Stimulated activated CD4-positive, alpha-beta T cell treated with anti-CD3 and anti-CD28 coated beads, Interleukin-4, amount 100 ng/mL, for 24 hours (primary cell): ENCODE measurements at regions not wholly inside any gene's neighbourhood (a gene's known extent, or its start where the extent isn't known, plus 50 kb on each side); places are given as distances from the start of the nearest gene placed in this dataset.
"Not testable (repeated sequence)": the region's sequence is repeated elsewhere in the genome, so short reads cannot be mapped to it uniquely, and the experiment has no call there.

Experiments
- DNase-seq: peaks from one replicate; pipeline ENCODE4 v3.0.0-alpha.2; 2020

DNA sequence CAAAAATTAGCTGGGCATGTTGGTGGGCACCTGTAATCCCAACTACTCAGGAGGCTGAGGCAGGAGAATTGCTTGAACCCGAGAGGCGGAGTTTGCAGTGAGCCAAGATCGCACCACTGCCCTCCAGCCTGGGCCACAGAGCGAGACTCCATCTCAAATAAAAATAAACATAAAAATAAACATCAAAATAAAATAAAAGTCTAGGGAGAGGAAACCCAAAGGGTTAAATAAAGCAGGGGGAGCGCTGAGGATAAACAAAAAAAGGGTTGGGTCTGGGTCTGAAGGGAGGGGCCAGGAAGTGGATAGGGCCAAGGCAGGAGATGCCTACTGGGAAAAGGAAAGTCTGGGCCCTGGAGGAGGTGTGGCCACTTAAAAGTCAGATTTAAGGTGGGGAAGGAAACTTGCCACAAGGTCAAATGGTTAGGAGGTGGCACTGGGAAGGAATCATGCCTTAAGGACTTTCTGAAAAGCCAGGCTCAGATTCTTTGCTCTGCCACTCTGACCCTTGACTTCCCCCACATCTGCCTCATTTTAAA lies 150.0 kb downstream of the ADSS2 start:
- DNase-seq = no peak

DNA sequence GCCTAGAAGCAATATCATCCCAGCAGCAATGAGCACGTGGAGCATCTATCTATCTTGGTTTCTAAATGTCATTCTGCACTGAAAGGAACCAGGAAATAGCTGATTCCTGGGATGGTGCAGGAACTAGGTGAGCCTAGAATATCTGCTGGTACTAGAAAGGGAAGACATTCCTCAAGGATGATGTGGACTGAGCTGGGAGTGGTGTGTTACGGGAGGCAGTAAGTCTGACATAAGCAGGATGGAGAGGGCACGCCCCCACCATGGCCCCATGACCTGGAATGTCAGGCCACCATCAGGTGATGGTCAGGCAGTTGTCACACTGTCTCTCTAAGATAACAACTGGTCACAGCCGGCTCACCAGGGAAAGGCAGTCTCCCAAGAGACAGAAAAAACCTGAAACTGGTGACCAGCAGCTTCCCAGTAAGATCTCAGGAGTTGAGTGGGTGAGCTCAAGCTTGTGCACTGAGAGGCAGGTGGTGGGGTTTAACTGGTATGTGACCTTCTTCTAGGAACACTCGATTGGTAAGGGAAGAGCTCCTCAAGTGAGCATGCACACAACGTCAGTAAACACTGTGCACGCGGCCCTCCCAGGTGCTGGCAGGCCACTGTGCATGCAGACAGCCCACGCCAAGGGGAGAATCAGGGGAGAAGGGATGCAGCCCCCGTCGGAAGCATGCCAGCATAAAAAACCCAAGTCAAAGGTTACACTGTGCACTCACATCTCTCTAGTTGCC lies 148.7 kb downstream of the ADSS2 start:
- no peak for DNase-seq

DNA sequence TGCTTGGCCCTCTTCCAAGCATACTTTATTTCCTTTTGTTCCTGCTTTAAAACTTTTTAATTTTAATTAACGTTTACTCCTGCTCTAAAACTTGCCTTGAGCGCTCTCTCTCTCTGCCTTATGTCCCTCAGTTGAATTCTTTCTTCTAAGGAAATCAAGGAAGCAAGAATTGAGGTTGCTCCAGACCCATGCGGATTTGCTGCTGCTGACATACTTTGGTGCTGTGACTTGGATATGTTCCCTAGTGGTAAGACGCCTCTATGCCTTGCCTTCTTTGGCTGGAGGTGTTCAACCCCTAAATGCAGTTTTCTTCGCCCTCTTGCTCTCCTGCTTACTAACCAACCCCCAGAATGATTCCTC lies 148.1 kb downstream of the ADSS2 start:
- no peak for DNase-seq

DNA sequence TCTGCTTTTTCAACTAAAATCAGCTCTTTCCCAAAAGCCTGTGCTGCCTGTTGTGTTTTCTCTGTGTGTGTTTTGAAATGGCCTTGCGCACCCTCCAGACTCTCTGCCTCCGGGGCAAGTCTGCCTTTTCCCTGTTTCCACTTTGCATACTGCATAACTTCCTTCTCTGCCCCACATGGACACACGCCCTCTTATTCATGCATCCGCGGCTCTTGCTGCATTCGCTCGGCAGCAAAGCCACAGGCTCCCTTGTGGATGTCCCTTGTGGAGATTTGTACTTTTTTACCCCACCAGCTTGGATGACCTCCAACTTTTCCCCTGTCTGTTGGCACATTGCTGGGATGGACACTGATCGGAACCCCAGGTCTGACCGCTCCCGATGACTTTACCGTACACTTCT lies 147.6 kb downstream of the ADSS2 start:
- no peak for DNase-seq

DNA sequence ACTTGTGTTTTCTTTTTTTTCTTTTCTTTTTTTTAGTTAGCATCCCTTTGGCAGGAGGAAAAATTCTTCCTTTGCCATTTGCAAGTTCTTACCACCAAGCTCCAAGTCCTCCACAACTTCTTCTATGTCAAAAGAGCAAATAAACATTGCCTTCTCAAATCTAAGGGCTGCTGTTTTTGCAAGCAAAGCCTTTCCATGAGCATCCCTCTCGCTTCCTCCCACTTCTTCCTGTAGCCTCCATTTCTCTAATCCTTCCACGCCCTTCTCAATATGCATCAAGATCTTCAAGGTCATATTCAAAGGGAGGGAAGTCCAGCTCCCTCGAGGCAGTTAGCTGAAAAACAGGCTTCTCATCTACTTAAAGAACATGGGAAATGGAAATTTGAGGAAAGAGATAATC lies 147.1 kb downstream of the ADSS2 start:
- no peak for DNase-seq

DNA sequence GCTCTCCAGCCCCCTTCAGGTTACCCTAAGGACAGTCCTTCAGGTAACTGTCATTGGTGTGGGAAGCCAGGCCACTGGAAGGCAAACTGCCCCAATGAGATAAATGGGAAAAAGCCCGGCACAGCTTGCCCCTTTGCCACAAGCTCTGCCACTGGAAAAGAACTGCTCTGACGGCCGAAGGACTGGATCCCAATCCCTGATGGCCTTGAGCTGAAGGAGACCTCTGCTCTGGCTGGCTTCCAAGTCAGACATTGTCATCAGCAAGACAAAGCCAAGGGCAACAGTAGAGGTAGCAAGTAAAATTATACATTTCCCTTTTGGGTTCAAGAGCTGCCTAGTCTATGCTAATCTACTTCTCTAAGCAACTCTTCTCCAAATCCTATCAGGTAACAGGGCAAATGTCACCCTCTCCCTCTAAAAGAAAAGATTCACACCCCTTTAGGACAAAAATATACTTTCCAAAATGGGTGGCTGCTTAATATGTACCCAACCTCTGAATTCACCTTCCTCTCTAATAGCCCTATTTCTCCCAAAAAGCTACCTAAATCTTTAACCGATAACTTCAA lies 145.8 kb downstream of the ADSS2 start:
- DNase-seq = no peak

DNA sequence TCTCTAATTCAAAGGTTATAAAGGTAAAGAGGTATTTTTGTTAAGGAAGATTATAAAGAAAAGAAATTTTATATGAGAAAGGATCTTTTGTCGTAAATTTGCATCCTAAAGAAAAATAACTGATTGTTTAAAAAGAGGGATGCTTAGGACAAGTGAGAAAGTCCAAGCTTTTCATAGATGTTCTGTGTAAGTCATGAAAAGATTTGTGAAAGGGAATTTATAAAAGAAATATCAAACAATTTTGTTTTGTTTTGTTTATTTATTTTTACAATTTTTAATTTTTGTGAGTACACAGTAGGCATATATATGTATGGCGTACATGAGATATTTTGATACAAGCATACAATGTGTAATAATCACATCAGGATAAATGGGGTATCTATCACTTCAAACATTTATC lies 145.2 kb downstream of the ADSS2 start:
- no peak for DNase-seq

DNA sequence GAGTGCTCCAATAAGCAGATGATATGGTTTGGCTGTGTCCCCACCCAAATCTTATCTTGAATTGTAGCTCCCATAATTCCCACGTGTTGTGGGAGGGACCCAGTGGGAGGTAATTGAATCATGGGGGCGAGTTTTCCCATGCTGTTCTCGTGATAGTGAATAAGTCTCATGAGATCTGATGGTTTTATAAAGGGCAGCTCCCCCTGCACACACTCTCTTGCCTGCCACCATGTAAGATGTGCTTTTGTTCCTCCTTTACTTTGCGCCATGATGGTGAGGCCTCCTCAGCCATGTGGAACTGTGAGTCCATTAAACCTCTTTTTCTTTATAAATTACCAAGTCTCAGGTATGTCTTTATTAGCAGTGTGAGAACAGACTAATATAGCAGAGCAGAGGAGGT lies 142.5 kb downstream of the ADSS2 start:
- not testable (repeated sequence) for DNase-seq

DNA sequence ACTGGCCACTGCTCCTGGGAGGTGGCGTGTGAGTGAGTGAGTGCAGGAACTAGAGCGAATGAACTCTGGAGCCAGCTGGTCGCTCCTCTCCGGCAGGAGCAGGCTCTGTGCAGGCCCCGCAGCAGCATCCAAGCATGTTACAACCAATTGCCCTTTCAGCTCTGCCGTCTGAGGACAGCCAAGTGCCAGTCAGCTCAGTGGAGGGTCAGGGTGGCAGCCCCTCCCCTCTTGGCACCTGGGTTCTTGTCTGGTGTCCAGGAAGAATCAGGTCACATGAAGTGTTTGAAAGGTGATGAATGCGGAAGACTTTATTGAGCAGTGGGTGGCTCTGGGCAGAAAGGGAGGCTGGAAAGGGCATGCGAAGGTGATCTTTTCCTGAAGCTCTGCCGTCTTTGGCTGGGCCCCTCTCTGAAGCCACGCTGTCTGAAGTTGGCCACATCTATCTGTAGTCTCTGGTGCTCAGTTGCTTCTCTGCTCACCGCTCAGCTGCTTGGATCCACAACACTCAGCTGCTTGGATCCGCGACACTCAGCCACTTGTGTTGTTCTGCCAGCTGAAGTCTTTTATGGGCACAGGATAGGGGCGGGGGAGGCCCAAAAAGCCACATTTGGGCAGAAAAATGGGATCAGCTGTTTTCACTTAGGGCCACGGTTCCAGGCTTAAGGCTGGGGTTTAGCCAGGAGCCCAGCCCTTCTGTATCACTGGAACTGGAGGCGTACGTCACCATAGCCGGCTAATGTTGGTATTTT lies 139.8 kb downstream of the ADSS2 start:
- DNase-seq = no peak

DNA sequence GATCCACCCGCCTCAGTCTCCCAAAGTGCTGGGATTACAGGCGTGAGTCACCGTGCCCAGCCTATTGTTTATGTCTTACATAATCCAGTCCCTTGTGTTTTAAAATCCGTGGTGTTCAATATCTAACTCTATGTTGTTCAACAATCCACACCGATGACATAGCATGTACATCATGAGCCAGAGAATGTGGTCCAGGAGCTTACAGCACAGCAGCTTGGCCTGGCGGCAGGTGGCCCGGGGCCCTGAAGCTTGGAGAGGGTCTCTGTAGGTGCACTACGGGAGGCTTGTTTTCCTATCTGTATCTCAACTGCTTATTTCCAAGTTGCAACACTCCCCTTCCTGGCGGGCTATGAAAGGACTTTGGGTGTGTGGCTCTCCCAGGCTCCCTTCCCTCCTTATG lies 138.4 kb downstream of the ADSS2 start:
- no peak for DNase-seq

DNA sequence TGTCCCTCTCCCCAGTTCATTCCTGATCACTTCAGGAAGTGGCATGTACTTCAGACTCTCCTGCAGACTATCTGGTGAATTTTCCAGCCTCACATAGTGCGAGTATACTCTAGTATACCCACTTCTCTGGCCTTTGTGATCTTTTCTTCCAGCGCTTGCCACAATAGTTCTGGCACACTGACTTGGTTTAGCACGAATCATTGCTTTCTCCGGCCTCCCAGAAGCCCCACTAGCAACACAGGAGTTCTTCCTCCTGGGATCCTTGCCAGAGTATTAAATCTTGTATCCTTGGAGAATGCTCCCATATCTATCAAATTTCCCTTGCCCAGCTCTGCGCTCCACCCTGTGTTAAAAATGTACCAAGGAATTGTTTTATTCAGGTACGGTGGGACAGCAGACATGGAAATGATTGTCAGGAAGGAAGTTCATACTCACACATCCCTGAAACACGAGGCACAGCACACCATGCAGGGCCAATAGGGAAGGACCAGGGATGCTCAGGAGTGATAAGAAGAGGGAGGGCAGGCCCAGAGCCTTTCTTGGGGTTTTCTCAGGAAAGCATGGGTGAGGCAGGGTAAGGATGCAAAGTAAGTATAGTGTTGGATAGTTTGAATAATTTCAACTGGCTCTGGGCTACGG lies 136.7 kb downstream of the ADSS2 start:
- no peak for DNase-seq

DNA sequence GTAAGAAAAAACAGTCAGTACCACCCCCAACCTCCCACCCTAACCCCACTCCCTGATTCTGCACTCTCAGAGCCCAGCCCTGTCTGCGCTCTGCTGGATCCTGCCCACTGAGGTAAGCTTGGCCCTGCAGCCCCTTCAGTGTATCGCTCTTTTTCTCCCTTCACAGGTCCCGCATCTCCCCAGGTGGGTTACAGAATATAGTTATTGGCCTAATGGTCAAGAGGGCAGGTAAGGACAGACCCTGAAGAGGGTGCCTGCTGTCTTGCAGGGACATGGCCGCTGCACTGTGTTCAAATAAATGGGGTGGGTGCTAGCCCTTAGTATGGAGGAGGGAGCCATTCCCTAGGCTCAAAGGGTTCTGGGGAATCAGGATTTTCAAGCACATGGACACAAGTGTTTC lies 135.7 kb downstream of the ADSS2 start:
- DNase-seq = no peak

DNA sequence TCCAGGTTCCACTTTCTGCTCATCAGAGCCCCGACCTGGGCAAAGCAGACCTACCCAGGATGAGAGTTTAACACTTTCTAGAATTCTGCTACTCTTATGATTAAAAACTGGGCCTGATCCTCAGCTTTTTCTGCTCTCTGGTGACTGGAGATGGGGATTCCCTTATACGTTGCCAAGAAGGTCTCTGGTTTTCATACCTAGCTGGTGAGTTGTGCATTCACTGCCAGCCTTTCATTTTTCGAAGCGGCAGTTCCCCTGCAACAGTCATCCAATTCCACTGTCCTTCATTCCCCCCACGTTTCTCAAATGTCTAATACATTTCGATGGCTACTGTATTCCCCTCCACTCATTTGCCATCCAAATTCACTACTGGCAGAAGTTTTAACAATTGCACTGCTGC lies 135.3 kb downstream of the ADSS2 start:
- no peak for DNase-seq

DNA sequence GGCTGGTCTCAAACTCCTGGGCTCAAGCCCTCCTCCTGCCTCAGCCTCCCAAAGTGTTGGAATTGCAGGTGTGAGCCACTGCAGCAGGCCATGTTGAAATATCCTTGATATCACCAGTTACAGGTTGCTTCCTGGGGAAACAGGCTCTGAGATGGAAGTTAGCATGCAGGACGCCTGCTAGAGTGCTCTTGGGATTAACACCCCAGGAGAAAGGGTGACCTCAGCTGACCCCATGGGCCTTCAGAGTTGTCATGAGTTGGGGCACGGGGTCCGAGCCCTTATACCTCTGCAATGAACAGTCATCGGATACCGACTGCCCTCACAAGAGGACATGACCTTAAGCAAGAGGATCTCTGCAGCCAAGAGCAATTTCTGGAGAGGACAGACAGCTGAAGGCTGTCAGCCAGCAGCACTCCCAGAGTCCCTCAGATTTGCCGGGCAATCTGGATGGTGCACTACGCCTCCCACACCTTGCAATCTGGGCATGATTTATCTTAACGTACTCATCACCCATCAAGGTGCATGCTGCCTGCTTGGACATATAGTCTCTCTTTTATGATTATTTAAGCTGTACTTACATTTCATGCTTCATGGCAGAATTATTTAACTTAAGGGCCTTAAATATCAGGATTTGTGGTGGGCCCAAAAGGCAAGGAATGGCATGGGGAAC lies 134.6 kb downstream of the ADSS2 start:
- DNase-seq = no peak

DNA sequence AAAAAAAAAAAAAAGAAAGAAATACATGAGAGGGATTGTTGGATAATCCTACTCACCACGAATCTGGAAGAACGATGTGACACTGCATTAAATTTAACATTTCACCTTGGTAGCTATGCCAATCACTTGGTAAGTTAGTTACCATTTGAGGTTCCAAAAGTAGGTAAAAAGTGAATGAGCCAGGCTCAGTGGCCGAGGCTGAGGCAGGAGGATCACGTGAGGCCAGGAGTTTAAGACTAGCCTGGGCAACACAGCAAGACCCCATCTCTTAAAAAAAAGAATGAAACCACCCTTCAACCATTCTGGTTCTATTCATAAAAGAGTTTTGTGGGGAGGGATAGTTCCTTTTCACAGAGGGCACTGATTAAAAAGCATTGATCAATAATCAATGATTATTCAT lies 133.6 kb downstream of the ADSS2 start:
- DNase-seq = no peak

DNA sequence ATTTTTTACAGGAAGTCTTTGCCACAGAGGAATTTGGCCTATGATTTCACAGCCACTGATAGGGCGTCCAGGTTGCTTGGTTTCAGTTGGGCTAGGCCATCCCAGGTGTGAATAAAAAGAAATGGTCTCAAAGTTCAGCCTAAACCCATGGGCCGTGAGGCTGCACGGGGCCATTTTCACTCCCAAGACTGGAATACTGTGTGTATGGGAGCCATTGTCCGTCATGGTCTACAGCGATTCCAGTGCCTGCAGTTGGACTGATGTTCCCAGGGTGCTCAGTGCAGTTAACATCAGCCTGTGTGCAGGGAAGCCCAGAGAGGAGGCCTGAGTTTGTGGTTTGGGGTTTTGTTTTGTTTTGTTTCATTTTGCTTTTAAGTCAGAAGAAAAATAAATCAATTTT lies 133.2 kb downstream of the ADSS2 start:
- DNase-seq = no peak

DNA sequence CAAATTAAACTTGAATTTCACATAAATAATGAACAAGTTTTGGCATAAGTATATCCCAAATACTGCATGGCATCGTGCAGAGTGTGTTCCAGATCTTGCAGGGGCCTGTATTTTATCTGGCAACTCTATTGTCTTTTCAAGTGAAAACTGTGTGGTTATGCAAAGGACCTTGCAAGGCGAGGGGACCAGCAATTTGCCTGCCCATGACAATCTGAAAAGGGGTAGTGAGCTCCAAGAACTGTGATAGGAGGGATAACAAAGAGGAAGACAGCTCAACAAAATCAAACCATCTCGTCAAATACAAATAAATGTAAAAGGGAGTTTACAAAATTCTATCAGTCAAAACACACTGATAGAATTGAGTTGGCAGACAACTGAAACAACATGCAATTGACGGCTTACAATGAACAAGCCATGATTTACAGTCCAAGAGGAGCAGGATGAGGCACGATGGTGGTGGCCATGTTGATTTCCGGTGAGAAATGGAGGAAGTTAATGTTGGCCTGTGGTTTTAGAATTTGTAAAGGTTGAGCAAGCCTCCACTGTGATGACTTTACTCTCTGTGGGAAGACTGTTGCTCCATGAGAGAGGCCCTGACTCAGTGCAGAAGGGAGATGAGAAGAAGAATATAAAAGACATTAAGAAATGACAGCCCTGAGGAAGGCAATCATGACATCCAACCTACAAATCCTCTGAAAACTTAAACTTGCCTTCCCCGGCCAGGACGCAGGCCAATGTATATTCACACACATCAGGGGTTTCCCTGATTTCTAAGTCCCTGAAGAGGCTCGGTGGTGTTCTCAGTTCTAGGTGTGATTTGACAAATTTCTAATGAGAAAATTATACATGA lies 132.2 kb downstream of the ADSS2 start:
- peak; percentile 53 for DNase-seq

DNA sequence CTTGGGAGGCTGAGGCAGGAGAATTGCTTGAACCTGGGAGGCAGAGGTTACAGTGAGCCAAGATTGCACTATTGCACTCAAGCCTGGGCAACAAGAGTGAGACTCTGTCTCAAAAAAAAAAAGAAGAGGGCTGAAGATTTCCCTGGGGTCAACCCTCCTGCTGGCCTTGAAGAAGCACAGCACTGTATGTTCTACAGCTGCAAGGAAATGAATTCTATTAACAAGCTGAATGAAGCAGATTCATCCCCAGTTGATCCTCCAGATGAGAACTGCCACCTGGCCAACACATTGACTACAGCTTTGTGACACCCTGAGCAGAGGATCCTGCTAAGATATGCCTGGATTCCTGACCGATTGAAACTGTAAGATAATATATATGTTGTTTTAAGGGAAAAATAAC lies 129.5 kb downstream of the ADSS2 start:
- DNase-seq = no peak

DNA sequence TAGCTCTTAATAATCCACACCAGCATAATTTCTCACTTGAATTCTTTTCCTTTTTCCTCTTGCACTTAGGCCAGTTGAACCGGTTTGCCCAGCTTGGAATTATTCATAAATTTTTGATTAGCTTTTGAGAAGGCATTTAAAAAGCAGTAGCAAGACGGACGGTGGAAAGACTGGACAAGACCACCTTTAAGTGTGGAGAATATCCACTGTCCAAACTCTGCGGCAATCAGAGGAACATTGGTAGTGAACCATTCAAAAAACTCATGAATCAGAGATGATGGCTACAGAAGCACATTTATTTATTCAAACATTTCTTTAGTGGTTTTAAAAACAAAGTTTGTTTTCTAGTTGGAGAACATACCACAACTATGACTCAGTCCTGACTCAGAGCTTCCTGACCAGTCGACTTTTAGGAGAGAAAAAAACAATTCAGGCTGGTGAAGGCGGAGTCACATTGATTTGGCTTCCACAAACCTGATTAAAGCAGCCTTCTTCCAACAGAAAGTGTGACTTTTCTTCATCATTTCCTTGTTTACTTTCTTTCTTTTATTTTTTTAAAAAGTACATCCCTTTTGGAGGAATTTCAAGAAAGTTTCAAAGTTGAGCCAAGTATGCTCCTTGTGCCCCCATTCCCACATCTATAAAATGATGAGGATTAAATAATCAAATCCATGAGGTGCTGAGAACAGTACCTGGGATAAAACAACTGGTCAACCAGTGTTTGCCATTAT lies 128.8 kb downstream of the ADSS2 start:
- DNase-seq = peak; percentile 50

DNA sequence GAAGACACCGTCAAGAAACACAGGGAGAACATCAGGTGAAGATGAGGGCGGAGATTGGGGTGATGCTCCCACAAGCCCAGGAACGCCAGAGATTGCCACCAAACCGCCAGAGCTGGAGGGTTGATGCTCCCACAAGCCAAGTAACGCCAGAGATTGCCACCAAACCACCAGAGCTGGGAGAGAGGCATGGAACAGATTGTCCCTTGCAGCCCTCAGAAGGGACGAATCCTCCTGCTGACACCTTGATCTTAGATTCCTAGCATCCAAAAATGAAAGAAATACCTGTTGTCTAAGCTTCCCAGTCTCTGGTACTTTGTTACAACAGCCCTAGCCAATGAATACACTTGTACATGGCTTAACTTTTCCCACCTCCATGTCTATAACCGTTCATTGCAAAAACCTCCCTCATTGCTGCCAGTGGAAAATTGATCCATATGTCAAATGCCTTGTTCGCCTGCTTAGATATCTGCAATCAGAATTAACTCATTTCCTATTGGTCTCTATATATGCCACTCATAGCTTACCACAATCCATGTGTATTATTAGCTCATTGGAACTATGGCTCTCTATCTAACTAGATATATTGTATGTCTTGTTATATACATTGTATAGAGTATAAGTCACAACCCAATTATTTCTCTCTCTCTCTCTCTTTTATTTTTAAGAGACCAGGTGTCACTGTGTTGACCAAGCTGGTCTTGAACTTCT lies 127.4 kb downstream of the ADSS2 start:
- DNase-seq = no peak
